GM23338 (cell line): ENCODE measurements at regions not wholly inside any gene's neighbourhood (a gene's known extent, or its start where the extent isn't known, plus 50 kb on each side); places are given as distances from the start of the nearest gene placed in this dataset.

ENCODE experiments used
- ATAC-seq: fragments of 200-7000 bp; cut with Tn5 transposase; 3 replicates; pipeline ENCODE4 v1.9.1; 2020
- DNase-seq: peaks from one replicate; pipeline ENCODE4 v3.0.0-alpha.2; 2015; ENCODE audit warnings: low spot score
- H2AFZ ChIP-seq: fragments of 200-600 bp; sonication (generic); 2 replicates; pipeline ENCODE4 v1.8.0; 2016; ENCODE audit warnings: antibody characterized with exemption, mild to moderate bottlenecking, moderate library complexity
- H3F3A ChIP-seq: fragments of 200-600 bp; sonication (generic); replicated peaks from 2 replicates; pipeline ENCODE4 v1.8.0; 2017; ENCODE audit warnings: antibody characterized with exemption, mixed run types, low read depth
- H3K27ac ChIP-seq: fragments of 200-600 bp; sonication (generic); 2 replicates; pipeline ENCODE4 v1.6.1; 2016; ENCODE audit warnings: low read depth
- H3K27me3 ChIP-seq: fragments of 200-600 bp; sonication (generic); 2 replicates; pipeline ENCODE4 v1.8.0; 2016; ENCODE audit warnings: mild to moderate bottlenecking, mixed run types, moderate library complexity; ENCODE audit not compliant: insufficient read depth
- H3K36me3 ChIP-seq: fragments of 200-600 bp; sonication (generic); 2 replicates; pipeline ENCODE4 v1.8.0; 2016; ENCODE audit warnings: mild to moderate bottlenecking; ENCODE audit not compliant: insufficient read depth
- H3K4me1 ChIP-seq: fragments of 200-600 bp; sonication (generic); 2 replicates; pipeline ENCODE4 v1.8.0; 2016; ENCODE audit warnings: mild to moderate bottlenecking, moderate library complexity; ENCODE audit not compliant: insufficient read depth
- H3K4me2 ChIP-seq: fragments of 200-600 bp; sonication (generic); 2 replicates; pipeline ENCODE4 v1.7.1; 2017; ENCODE audit warnings: mixed run types
- H3K4me3 ChIP-seq: fragments of 200-600 bp; sonication (generic); 2 replicates; pipeline ENCODE4 v1.6.1; 2016; ENCODE audit warnings: mixed run types
- H3K79me2 ChIP-seq: fragments of 200-600 bp; sonication (generic); replicated peaks from 2 replicates; pipeline ENCODE4 v1.8.0; 2017; ENCODE audit warnings: mild to moderate bottlenecking; ENCODE audit not compliant: insufficient read depth
- H3K9me2 ChIP-seq: fragments of 200-600 bp; sonication (generic); 2 replicates; pipeline ENCODE4 v1.8.0; 2017; ENCODE audit not compliant: insufficient read depth
- H4K20me1 ChIP-seq: fragments of 200-600 bp; sonication (generic); replicated peaks from 2 replicates; pipeline ENCODE4 v1.8.0; 2017; ENCODE audit warnings: mild to moderate bottlenecking; ENCODE audit not compliant: insufficient read depth
- H3K27ac Mint-ChIP-seq: 2 replicates; pipeline ENCODE4 v1.8.0; 2020; ENCODE audit warnings: inconsistent platforms, mild to moderate bottlenecking, moderate library complexity, mixed read lengths
- H3K27me3 Mint-ChIP-seq: 3 replicates; pipeline ENCODE4 v1.8.0; 2022; ENCODE audit warnings: low read depth, mild to moderate bottlenecking, moderate library complexity, mixed read lengths, inconsistent platforms; ENCODE audit not compliant: insufficient read depth, poor library complexity
- H3K36me3 Mint-ChIP-seq: 3 replicates; pipeline ENCODE4 v1.8.0; 2021; ENCODE audit warnings: low read depth, mild to moderate bottlenecking, inconsistent platforms, moderate library complexity, mixed read lengths
- H3K4me1 Mint-ChIP-seq: 3 replicates; pipeline ENCODE4 v1.8.0; 2020; ENCODE audit warnings: mild to moderate bottlenecking, inconsistent platforms, mixed read lengths
- H3K4me3 Mint-ChIP-seq: 3 replicates; pipeline ENCODE4 v1.8.0; 2021; ENCODE audit warnings: moderate library complexity, mild to moderate bottlenecking, inconsistent platforms, mixed read lengths
- H3K9me3 Mint-ChIP-seq: 3 replicates; pipeline ENCODE4 v1.8.0; 2020; ENCODE audit warnings: moderate library complexity, mild to moderate bottlenecking, inconsistent platforms, mixed read lengths
- CREB1 ChIP-seq: fragments of 250-450 bp; sonication (Bioruptor Pico); IDR thresholded peaks from 2 replicates; pipeline ENCODE4 v1.5.0; 2020; ENCODE audit warnings: low read depth, mild to moderate bottlenecking, moderate library complexity
- CTCF ChIP-seq, 2 experiments: fragments of 200-600 bp in 1 of 2; sonication (generic) in 1 of 2; conservative IDR thresholded peaks; 2 replicates each; pipeline versions ENCODE4 v1.5.1 to v1.6.1; 2016 to 2017; ENCODE audit warnings: antibody characterized with exemption in 2 of 2, low read depth in 2 of 2, mild to moderate bottlenecking in 2 of 2, moderate library complexity in 1 of 2
- ETS1 ChIP-seq: IDR thresholded peaks from 2 replicates; pipeline ENCODE4 v1.6.1; 2016; ENCODE audit warnings: antibody characterized with exemption
- EZH2 ChIP-seq: fragments of 200-600 bp; sonication (generic); IDR thresholded peaks from one replicate; pipeline ENCODE4 v1.8.0; 2017; ENCODE audit warnings: antibody characterized with exemption, mild to moderate bottlenecking, low read depth; ENCODE audit not compliant: unreplicated experiment
- EZH2phosphoT487 ChIP-seq: fragments of 200-600 bp; sonication (generic); IDR thresholded peaks from one replicate; pipeline ENCODE4 v1.8.1; 2018; ENCODE audit warnings: antibody characterized with exemption; ENCODE audit not compliant: unreplicated experiment
- JUNB ChIP-seq: IDR thresholded peaks from one replicate; pipeline ENCODE4 v1.6.1; 2016; ENCODE audit warnings: antibody characterized with exemption; ENCODE audit not compliant: unreplicated experiment
- NANOG ChIP-seq: IDR thresholded peaks from 2 replicates; pipeline ENCODE4 v1.6.1; 2016; ENCODE audit warnings: antibody characterized with exemption, borderline replicate concordance
- POLR2AphosphoS5 ChIP-seq: IDR thresholded peaks from 2 replicates; pipeline ENCODE4 v1.6.1; 2016; ENCODE audit warnings: antibody characterized with exemption, low read depth
- REST ChIP-seq: IDR thresholded peaks from one replicate; pipeline ENCODE4 v1.6.1; 2018; ENCODE audit warnings: antibody characterized with exemption; ENCODE audit not compliant: unreplicated experiment
- STAT1 ChIP-seq: IDR thresholded peaks from one replicate; pipeline ENCODE4 v1.6.1; 2016; ENCODE audit warnings: antibody characterized with exemption; ENCODE audit not compliant: unreplicated experiment
- ZNF114 ChIP-seq: fragments of 250-450 bp; sonication (Bioruptor Pico); IDR thresholded peaks from 2 replicates; pipeline ENCODE4 v1.5.0; 2020; ENCODE audit warnings: mild to moderate bottlenecking, moderate library complexity
- ZNF331 ChIP-seq: fragments of 250-450 bp; sonication (Bioruptor Pico); IDR thresholded peaks from 2 replicates; pipeline ENCODE4 v1.5.0; 2020; ENCODE audit warnings: low read depth, mild to moderate bottlenecking, moderate library complexity
- ZNF462 ChIP-seq: fragments of 250-450 bp; sonication (Bioruptor Pico); IDR thresholded peaks from 2 replicates; pipeline ENCODE4 v1.5.0; 2020; ENCODE audit warnings: mild to moderate bottlenecking, moderate library complexity

GRCh38 chr2:6784291-6784690 lies 81.4 kb downstream of the CMPK2 start:
- Histone ChIP-seq H3K79me2 (no peaks in the 10 kb centered on the region), H3K4me1 (no peaks in the 10 kb centered on the region), H3F3A (no peaks in the 10 kb centered on the region), H3K9me2 (peaks cover 9% of the 10 kb centered on the region; the same call in 1 of the 2 replicates), H3K4me3 (no peak overlapping the region), H3K36me3 (no peaks in the 10 kb centered on the region), H3K27me3 (no peaks in the 10 kb centered on the region), H3K27ac (no peak overlapping the region), H4K20me1 (no peaks in the 10 kb centered on the region), H2AFZ (no peak overlapping the region), H3K4me2 (no peak overlapping the region)
- TF ChIP-seq REST, result no peak
- TF ChIP-seq ZNF331 (CRISPR knock-in tag), result no peak
- no peak for TF ChIP-seq STAT1
- no peak for TF ChIP-seq CREB1 (CRISPR knock-in tag)
- no peak for TF ChIP-seq ETS1
- TF ChIP-seq EZH2, result no peak
- no peak for TF ChIP-seq CTCF (conservative IDR thresholded peaks at IDR 0.05; ENCODE audit: low read depth in 2 of 2)
- TF ChIP-seq JUNB, result no peak
- no peak for TF ChIP-seq ZNF114
- TF ChIP-seq ZNF462 (CRISPR knock-in tag), result no peak
- no peak for TF ChIP-seq EZH2phosphoT487
- no peak for TF ChIP-seq POLR2AphosphoS5
- no peak for TF ChIP-seq NANOG
- no peak overlapping the region for H3K27ac Mint-ChIP-seq
- H3K36me3 Mint-ChIP-seq, result peaks cover 3% of the 10 kb centered on the region; the same call in 2 of the 3 replicates
- ATAC-seq, result no peak
- H3K9me3 Mint-ChIP-seq, result peaks cover 56% of the 10 kb centered on the region
- H3K4me3 Mint-ChIP-seq, result no peak overlapping the region
- H3K27me3 Mint-ChIP-seq, result peaks cover 1% of the 10 kb centered on the region
- DNase-seq, result no peak
- no peaks in the 10 kb centered on the region for H3K4me1 Mint-ChIP-seq
